Aorta (tissue), 5 donors: ENCODE measurements at regions not wholly inside any gene's neighbourhood (a gene's known extent, or its start where the extent isn't known, plus 50 kb on each side); places are given as distances from the start of the nearest gene placed in this dataset.

Experiments
- ATAC-seq: fragments of 200-7000 bp; cut with Tn5 transposase; one replicate; pipeline ENCODE4 v1.9.1; 2022; ENCODE audit warnings: moderate library complexity; ENCODE audit not compliant: low FRiP score
- DNase-seq, 2 donors: peaks; one replicate each; pipeline ENCODE4 v3.0.0-alpha.2; 2020
- H3K27ac ChIP-seq, 2 donors: one replicate each; pipeline ENCODE4 v1.5.1; 2013; ENCODE audit warnings: low read length in 2 of 2, mild to moderate bottlenecking in 2 of 2, moderate library complexity in 2 of 2, control low read depth in 1 of 2, inconsistent platforms in 1 of 2, low read depth in 1 of 2
- H3K27me3 ChIP-seq, 2 donors: one replicate each; pipeline ENCODE4 v1.6.1; 2013; ENCODE audit warnings: control low read depth in 1 of 2, low read length in 1 of 2, mild to moderate bottlenecking in 1 of 2, moderate library complexity in 1 of 2; ENCODE audit not compliant: insufficient read depth in 2 of 2, control insufficient read depth in 1 of 2
- H3K36me3 ChIP-seq, 2 donors: one replicate each; pipeline ENCODE4 v1.6.1; 2013; ENCODE audit warnings: control low read depth in 1 of 2, low read length in 1 of 2, mild to moderate bottlenecking in 1 of 2; ENCODE audit not compliant: insufficient read depth in 2 of 2, control insufficient read depth in 1 of 2
- H3K4me1 ChIP-seq, 2 donors: one replicate each; pipeline ENCODE4 v1.6.1; 2013; ENCODE audit warnings: low read length in 2 of 2, control low read depth in 1 of 2, mild to moderate bottlenecking in 1 of 2, moderate library complexity in 1 of 2; ENCODE audit not compliant: insufficient read depth in 2 of 2, control insufficient read depth in 1 of 2
- H3K4me3 ChIP-seq, 2 donors: one replicate each; pipeline ENCODE4 v1.5.1; 2013; ENCODE audit warnings: low read length in 2 of 2, control low read depth in 1 of 2, mild to moderate bottlenecking in 1 of 2
- H3K9me3 ChIP-seq: one replicate; pipeline ENCODE4 v1.6.1; 2013; ENCODE audit warnings: mild to moderate bottlenecking, low read length; ENCODE audit not compliant: control insufficient read depth
- WGBS, 2 donors: extraction: QIAGEN DNeasy Blood & Tissue Kit; methylation state at CpG; one replicate each; pipeline ENCODE4 v1.1.7; 2013; 5-methylcytosine and 5-hydroxymethylcytosine counted together
- intact Hi-C, 2 donors: fragments of 100-400 bp; cut with DNase I; formaldehyde crosslinking; loops; one replicate each; pipeline versions ENCODE4 v1.14.2 to v1.15.0; 2022
- donor health status: healthy with polysubstance abuse.
- donor health status: Bipolar disorder and iron deficiency.
- donor health status: DM: no; HTN: no; CAD: no.
- donor health status: DM: no; HTN: no; CAD: no.
- donor health status: DM: yes; HTN: yes; CAD: no.

DNA sequence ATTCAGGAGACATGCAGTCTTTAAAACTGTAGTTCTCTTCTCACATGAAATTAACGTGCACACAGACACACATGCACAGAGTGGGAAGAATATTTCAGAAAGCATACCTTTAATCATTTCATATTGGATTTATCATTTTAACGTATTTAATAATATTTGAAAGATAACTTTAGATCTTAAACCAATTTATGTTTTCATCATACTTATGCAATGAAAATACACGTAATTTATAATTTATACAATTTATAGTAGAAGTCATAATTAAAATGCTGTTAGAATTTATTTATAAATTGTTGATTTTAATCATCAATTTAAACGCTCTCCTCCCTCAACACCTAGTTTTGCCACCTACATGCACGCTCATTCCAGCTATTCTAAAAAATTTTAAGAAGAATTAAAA, 894.9 kb upstream of the CTNND2 start:
- Histone ChIP-seq H3K27me3 (no peaks in the 10 kb centered on the region), H3K36me3 (no peaks in the 10 kb centered on the region), H3K4me1 (no peaks in the 10 kb centered on the region), H3K9me3 (no peaks in the 10 kb centered on the region), H3K27ac (no peak overlapping the region), H3K4me3 (no peak overlapping the region)
- no peak for DNase-seq
- WGBS, 2 donors, result 81 to 84% methylated on average over 5 of the region's 5 CpGs
- no peak for ATAC-seq
- intact Hi-C loops, result no loop called here

DNA sequence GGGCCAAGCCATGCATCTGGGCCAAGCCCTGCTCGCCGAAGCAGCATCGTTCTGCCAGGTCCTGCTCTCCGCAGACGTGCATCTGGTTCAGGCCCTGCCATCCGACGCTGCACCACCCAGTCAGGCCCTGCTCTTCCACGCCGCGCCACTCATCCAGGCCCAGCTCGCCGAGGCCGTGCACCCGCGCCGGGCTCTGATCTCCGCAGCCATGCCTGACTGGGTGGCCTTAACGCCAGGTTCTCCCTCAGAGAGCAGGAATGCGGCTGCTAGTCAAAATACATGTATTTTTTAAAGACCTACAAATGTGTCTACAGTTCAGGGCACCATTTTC, 891.1 kb upstream of the CTNND2 start:
- ATAC-seq (peak; percentile 42), DNase-seq (no peak)
- H3K4me3 ChIP-seq, result no peak overlapping the region

DNA sequence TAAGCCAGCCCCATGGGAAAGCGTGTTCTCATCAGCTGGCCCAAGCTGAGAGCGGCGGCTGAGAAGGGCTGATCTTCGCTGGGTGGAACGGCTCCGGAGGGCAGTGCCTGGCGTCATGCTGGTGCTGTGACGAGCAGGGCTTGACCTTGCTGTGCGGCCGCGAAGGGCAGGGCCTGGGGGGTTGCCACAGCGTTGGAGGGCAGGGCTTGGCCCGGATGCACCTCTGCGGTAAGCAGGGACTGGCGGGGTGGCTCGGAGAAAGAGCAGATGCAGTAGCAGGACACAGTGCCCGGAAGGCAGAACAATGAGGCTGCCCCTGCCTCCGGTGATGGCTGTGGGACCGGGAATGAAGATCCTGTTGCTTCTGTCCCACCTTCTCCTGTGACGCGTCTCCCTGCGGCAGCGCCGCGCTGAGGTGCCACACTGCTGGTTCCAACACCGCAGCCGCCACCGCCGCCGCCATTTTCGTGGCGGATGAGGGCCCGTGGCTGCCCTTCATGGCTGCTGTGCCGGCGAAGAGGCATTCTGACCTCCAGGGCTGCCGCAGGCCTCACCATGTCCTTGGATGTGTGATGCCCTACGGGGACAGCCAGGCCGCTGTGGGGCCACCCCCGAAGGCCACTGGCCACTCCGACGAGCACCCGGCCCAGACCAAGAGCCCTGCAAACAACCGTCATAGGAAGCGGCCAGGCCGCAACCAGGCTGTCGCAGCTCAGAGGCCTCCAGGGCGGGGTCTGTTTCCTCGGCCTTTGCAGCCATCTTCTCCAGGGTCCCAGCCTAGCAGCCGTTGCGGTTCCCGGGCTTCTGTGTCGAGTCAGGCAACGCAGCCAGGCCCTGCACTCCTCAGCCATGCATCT, 890.5 kb upstream of the CTNND2 start:
- WGBS, 2 donors, result 96 to 98% methylated on average over 52 to 53 of the region's 53 CpGs
- intact Hi-C loops, result no loop called here
- H3K4me1 ChIP-seq, result no peaks in the 10 kb centered on the region
- no peaks in the 10 kb centered on the region for H3K36me3 ChIP-seq
- no peaks in the 10 kb centered on the region for H3K27me3 ChIP-seq
- no peaks in the 10 kb centered on the region for H3K9me3 ChIP-seq
- H3K27ac ChIP-seq, result no peak overlapping the region
- no peak overlapping the region for H3K4me3 ChIP-seq
- DNase-seq, result peak in 1 of 2 donors; percentile 73
- peak; percentile 45 for ATAC-seq

More for the DNA sequence above, 891.1 kb upstream of the CTNND2 start:
- Histone ChIP-seq H3K27me3 (no peaks in the 10 kb centered on the region), H3K4me1 (no peaks in the 10 kb centered on the region), H3K36me3 (no peaks in the 10 kb centered on the region), H3K9me3 (no peaks in the 10 kb centered on the region), H3K27ac (no peak overlapping the region)
- 94 to 96% methylated on average over 19 of the region's 19 CpGs for WGBS, 2 donors
- intact Hi-C loops, result no loop called here

DNA sequence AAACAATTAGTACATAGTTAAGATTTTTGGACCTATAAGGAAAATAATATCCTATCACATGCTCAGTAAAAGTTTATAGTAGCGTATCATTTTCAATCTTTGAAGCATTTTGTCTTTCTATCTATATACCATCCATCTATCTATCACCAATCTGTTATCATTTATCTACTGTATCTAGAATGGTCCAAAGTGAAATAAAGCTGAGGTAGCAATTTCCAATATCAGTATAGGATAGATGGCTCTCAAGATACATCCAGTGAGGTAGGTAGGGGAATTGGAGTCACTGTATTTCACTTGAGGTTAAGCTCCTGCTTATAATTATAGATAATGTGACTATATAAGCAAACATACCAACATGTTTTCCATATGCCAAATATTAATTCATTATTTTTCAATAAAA, 889.1 kb upstream of the CTNND2 start:
- no peak for ATAC-seq
- H3K27me3 ChIP-seq, result no peaks in the 10 kb centered on the region
- H3K4me1 ChIP-seq, result no peaks in the 10 kb centered on the region
- no peak overlapping the region for H3K27ac ChIP-seq
- WGBS, 2 donors, result 94 to 97% methylated on average over 1 of the region's 1 CpG
- no peaks in the 10 kb centered on the region for H3K9me3 ChIP-seq
- intact Hi-C loops, result no loop called here
- H3K36me3 ChIP-seq, result no peaks in the 10 kb centered on the region
- H3K4me3 ChIP-seq, result no peak overlapping the region
- no peak for DNase-seq

DNA sequence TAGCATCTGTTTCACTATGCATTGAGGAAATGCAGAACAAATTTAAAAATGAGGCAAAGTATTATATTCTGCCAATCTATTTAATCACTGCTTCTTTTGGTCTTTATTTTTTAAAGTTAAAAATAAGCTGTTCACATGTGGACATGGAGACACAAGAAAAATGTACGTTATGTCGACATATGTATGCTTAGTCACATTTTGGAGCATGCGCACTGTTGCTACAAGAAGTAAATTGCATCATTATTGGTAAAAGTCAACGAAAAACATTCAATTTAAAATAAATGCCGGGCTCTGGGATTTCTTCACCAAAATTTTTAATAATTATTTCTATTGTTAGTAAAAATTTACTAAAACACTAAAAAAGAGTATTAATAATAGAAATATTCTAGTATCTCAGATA, 876.3 kb upstream of the CTNND2 start:
- Histone ChIP-seq H3K4me3 (no peak overlapping the region), H3K9me3 (no peaks in the 10 kb centered on the region), H3K27me3 (no peaks in the 10 kb centered on the region), H3K36me3 (no peaks in the 10 kb centered on the region), H3K27ac (no peak overlapping the region), H3K4me1 (no peaks in the 10 kb centered on the region)
- intact Hi-C loops, result no loop called here
- no peak for ATAC-seq
- 65 to 76% methylated on average over 5 of the region's 5 CpGs for WGBS, 2 donors
- no peak for DNase-seq

DNA sequence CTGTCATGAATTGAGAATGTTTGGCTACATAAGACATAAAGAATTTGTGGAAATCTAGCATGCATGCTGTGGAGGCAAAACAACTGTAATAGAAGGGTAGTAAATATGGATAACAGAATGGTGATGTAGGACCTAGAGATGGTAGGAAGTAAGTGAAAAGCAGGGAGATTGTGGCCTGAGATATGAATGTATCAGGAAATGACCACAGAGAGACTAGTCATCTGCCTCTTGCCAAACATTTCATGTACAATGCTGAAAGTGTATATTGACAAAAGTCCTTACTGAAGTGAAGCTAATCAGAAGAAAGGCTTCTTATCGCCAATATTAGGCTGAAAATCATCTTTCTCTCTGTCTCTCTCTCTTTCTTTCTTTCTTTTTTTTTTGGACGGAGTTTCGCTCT, 873.1 kb upstream of the CTNND2 start:
- DNase-seq, result no peak
- no peaks in the 10 kb centered on the region for H3K36me3 ChIP-seq
- H3K9me3 ChIP-seq, result no peaks in the 10 kb centered on the region
- 93 to 94% methylated on average over 3 of the region's 3 CpGs for WGBS, 2 donors
- H3K27ac ChIP-seq, result no peak overlapping the region
- intact Hi-C loops, result no loop called here
- H3K4me3 ChIP-seq, result no peak overlapping the region
- H3K4me1 ChIP-seq, result no peaks in the 10 kb centered on the region
- H3K27me3 ChIP-seq, result no peaks in the 10 kb centered on the region
- no peak for ATAC-seq

DNA sequence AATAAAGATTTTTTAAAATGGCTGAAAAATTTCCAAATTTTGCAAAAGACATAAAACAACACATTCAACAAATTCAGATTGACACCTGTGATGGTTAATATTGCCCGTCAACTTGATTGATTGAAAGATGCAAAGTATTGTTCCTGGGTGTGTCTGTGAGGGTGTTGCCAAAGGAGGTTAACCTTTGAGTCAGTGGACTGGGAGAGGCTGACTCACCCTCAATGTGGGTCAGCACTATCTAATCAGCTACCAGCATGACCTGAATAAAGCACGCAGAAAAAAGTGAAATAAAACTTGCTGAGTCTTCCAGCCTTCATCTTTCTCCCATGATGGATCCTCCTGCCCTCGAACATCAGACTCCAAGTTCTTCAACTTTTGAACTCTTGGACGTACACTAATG, 868.0 kb upstream of the CTNND2 start:
- WGBS, 2 donors, result 76 to 82% methylated on average over 4 of the region's 4 CpGs
- no peak for DNase-seq
- no peak for ATAC-seq
- no peaks in the 10 kb centered on the region for H3K9me3 ChIP-seq
- intact Hi-C loops, result no loop called here
- H3K36me3 ChIP-seq, result no peaks in the 10 kb centered on the region
- no peaks in the 10 kb centered on the region for H3K4me1 ChIP-seq
- no peak overlapping the region for H3K4me3 ChIP-seq
- no peaks in the 10 kb centered on the region for H3K27me3 ChIP-seq
- H3K27ac ChIP-seq, result no peak overlapping the region

DNA sequence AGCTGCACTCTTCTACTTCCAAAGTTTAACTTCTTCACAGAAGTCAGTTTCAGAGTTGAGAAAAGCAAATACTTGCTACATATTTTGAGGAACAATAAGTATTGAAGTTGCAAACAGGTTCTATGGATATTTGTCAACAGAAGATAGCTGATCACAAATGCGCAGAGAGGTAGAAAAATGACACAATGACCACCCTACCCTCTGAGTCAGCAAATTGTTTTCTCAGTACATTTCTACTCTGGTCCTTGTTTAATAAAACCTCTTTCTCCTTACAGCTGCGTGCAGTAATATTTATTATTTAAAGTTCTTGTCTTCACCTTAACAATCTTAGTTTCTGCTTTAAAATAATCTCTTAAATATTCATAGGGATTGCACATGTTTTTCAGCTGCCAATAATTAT, 855.1 kb upstream of the CTNND2 start:
- no peak for DNase-seq
- Histone ChIP-seq H3K36me3 (no peaks in the 10 kb centered on the region), H3K4me3 (no peak overlapping the region), H3K9me3 (no peaks in the 10 kb centered on the region), H3K27me3 (no peaks in the 10 kb centered on the region), H3K27ac (no peak overlapping the region), H3K4me1 (no peaks in the 10 kb centered on the region)
- no peak for ATAC-seq
- intact Hi-C loops, result no loop called here
- WGBS, 2 donors, result 71 to 80% methylated on average over 2 of the region's 2 CpGs

DNA sequence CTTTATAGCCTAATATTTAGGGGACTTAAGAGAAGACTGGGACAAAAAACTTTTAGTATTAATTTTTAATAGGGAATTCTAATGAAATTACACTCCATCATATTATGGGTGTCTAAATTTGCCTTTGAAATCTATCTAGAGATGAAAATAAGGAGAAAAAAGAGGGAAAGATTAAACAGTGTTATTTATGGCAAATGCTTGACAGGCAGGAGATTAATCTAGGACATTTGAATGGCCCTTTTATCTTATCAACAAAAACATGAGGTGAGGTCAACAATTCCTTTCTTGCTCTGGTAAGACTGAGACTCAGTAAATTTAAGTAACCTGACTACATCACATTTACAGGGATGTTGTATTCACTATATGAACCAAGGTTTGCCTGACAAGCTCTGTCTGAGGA, 852.8 kb upstream of the CTNND2 start:
- no peak overlapping the region for H3K27ac ChIP-seq
- no peak for ATAC-seq
- H3K9me3 ChIP-seq, result no peaks in the 10 kb centered on the region
- H3K27me3 ChIP-seq, result no peaks in the 10 kb centered on the region
- no peaks in the 10 kb centered on the region for H3K36me3 ChIP-seq
- intact Hi-C loops, result no loop called here
- no peak overlapping the region for H3K4me3 ChIP-seq
- no peaks in the 10 kb centered on the region for H3K4me1 ChIP-seq
- DNase-seq, result no peak
